ENCODE measurements at regions not wholly inside any gene's neighbourhood (a gene's known extent, or its start where the extent isn't known, plus 50 kb on each side); places are given as distances from the start of the nearest gene placed in this dataset.

DNA sequence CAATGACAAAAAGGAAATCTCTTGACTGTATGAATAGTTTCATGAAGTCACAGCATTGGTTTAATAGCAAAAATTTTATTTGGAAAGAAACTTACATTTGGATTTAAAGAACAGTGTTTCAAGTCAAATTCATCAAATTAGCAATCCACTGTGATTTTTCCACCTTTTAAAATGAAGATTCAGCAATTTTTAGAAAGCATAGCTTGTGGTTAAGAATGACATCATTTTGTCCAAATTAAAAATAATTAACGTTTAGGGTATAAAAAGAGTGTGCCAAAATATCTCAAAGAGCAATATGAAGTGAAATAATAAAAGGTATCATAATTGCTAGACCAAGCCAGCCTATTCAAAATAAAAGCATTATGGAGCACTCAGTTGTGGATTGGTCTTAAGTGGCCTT lies 114.6 kb downstream of the PAX1 start:
- no peak for DNase-seq

DNA sequence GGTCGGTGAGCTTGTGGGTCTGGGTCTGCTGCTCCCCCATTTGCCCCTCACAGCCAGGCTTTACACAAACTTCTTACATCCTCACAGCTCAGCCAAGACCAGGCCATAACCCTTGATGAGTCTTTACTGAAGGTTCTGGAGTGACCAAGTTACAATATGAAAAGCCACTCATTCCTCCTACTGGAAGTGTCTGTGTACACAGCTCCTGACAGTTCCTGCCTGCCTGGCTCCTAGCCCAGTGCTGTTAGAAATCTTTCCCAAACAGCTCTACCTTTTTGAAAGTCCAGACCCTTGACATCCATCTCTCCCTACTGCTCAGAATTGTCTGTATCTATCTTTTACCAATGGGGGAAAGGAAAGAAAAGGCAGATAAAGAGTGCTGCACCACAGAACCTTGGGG lies 106.9 kb downstream of the PAX1 start:
- no peak for DNase-seq

DNA sequence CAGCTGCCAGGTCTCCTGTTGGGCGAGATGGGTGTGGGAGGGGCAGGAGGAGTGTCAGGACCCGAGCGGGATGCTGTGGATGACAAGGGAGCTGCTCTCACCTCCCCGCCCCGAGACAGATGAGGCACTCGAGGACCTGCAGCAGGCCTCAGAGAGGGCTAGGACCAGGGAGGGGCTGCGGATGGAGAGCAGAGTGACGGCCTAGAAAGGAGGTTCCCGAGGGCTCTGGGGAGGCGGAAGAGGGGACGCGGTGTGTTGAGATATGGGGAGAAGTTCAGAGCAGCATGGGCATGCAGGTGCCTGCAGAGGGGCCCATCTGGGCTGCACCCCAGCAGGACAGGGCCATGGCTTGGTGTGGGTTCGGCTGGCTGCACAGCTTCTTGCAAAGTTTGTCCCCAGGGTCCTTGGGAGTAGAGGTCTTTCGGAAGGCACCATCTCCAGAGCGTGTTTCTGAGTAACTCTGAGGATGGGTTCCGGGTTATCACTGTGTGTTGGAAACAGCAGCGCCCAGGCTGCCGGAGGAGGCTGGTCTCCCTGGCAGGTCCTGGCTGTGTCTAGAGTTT lies 104.6 kb downstream of the PAX1 start:
- no peak for DNase-seq

DNA sequence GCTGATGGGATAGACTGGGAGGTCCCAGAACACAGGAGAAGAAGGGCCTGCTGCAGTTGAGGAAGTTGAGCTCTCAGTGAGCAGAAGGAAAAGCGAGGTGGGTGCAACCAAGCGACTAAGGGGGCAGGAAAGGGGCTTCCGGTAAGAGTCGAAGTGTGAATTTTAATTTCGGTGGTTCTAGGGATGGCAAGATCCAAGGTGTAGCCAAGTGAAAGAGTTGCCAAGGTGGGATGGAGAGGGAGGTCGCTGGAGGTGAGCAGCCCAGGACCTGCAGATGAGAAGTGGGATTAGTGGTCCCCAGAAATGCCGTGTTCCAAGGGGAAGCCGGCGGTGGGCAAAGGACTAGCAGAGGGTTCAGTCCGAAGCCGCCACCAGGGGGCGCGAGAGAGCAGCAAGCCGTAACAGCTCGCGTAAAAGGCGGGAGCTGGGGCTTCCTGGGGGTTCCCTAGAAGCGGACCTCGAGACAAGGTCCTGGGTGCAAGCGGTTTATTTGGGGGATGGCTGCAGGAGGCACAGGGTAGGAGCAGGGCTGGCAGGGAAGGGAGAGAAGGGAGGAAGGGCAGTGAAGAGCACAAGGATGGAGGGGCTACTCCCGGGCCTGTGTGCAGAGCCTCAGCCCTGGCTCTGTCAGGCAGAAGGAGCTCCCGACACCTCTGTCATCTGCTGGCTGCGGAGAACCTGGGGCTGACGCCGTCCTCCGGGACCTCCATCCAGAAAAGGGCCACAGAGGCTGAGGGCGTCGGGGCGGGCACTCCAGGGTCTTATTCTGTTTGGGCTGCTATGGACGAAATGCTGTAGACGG lies 103.6 kb downstream of the PAX1 start:
- DNase-seq = no peak

DNA sequence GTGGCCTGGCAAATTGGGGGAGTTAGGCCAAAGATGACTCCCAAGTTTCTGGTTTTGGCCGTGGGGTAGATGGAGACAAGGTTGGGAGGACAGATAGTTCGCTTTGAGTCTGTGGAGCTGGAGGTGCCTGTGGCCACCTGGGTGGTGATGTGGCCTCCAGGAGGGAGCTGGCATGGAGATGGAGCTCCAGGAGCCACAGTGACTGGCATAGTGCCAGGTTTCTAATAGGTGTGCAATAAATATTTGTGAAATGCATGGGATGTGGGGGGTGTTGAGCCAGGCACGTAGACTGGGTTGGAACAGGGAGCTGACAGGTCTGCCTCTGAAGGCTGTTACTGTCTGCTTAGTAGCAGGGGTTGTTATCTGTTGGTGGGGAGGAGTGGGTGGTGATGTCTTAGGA lies 102.7 kb downstream of the PAX1 start:
- DNase-seq = no peak

DNA sequence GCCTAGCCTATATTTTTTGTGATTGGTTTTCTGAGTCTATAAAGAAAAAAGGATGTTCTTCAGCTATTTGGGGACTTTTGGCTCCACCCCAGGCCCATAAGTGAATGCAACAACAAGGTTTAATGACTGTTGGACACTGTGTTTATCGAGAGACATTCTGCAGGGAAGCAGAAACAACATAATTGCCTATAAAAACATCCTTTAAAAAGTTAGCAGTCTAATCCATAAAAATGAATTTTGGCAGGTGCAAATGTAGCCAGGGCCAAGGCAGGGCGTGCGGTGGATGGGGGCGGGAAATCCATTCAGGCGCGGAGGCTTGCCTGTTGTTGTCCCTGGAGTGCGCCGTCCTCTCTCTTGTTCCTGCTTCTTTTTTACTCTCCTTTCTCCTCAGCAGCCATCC lies 99.3 kb downstream of the PAX1 start:
- DNase-seq = no peak

DNA sequence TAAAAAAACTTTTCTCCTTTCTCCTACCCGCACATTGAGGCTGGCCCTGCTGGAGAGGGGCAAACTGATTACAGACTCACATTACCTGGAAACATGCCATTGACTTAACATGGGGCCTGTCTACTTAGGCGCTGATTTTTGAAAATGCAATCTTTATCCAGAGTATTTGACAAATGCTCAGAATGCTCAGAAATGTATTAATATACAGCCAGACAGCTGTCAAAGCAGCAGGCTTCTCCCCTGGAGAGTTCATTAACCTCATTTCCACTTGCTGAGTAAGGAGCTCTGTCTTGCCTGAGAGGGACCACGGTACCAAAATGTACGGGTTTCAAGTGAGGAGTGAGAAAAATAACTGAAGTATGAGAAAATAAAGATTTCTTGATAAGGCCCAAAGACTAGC lies 95.7 kb downstream of the PAX1 start:
- DNase-seq = no peak

DNA sequence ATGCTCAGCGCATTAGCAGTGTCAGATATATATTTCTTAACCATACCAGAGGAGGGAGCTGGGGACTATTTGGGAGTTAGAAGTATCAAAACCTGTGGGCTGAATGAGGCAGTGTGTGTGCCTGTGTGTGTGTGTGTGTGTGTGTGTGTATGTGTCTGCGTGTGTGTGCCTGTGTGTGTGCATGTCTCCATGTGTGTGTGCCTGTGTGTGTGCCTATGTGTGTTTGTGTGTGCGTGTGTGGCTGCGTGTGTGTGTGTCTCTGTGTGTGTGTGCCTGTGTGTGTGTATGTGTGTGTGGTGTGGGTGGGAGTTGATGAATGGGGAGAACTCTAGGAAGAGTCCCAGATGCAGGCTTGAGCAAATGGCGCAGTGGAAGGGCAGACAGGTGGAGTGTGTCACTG lies 92.9 kb downstream of the PAX1 start:
- no peak for DNase-seq

DNA sequence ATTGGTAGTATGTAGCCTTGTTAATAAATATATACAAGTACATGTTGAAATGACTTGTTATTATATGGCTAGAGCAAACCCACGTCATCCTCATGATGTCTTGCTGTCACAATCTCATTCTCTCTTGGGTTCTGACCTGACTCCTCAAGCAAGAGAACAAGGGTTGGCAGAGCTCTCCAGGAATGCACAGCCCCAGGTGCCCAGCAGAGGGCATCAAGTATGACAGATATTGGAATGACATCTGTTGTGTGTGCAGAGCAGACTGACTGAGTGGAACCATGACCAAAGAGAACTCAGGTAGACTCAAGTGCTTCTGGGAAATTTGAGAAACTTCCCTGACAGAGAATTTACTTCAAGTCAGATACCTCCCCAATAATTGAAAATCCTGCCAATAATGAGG lies 90.6 kb downstream of the PAX1 start:
- DNase-seq = no peak

DNA sequence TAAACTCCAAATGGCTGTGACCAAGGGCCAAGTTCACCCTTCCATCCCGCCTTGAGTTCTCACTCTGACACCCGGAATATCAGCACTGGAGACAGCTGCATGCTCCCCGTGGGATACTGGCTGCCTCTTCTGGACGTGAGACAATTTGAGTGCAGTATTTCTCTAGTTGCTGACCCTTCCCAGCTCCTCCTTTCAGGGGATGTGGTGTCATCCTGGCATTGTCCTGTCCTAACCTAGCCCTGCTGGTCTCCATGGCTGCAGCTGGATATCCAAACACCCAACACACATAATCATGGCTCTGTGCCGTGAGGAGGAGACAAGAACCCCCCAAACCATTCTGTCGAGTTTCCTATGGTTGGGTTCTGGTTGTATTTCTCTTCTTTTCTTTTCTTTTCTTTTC lies 82.6 kb downstream of the PAX1 start:
- DNase-seq = no peak

DNA sequence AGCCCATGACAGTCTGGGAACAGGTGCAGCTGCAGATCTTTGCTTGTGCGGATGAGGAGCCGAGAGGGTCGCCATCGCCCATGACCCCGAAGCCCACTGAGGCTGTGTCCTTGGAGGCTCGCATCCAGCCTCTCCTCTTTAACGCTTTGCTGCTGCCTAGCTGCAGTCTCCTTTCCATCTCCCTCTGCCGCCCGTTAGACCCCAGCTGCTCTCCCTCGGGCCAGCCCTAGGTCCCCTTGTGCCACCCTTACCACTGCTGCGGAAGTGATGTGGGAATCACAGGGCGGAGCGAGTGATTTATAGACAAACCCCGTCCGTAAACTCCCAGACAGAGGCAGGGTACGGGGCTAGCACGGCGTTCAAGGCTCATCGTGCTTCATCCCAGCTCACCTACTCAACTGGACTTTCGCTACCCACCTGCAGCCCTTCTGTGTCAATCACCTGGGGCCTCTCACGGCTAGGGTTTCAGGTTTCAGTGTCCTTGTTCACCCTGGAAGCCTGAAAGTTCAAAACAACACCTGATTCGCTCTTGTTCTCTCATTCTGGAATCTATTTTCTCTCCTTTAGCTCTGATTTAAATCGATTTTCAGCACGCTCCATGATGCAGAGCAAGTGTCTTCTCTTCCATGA lies 76.1 kb downstream of the PAX1 start:
- no peak for DNase-seq

DNA sequence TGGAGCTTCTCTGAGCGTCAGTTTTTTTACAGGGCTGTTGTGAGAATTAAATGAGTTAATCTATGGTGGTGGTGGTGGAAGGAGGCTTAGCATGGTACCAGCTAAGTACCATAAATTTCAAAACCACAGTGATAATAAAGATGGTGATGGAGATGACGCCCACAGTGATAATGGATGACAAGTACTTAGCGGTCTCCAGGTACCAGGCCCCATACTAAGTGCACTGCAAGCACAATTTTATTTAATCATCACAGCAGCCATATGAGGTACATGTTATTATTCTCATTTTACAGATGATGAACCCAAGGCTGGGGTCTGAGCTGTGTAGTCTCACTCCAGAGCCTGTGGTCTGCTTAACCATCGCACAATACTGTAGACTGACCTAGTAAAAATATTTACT lies 75.1 kb downstream of the PAX1 start:
- no peak for DNase-seq

All from CD4-positive, alpha-beta T cell treated with Interleukin-17A for 1 hour (primary cell).